ENCODE measurements at regions not wholly inside any gene's neighbourhood (a gene's known extent, or its start where the extent isn't known, plus 50 kb on each side); places are given as distances from the start of the nearest gene placed in this dataset.

GRCh38 chr20:19025430-19026120 lies 186.9 kb upstream of the SLC24A3 start:
- WGBS, 4 donors: 75 to 96% (median 81%) methylated on average over 3 to 5 of the region's 5 CpGs
- intact Hi-C loops (cut with DNase I): no loop called here
- no peak for DNase-seq
- Histone ChIP-seq H3K27ac (peak overlapping the region in 1 of 5 donors; percentile 22), H3K4me3 (no peak overlapping the region), H3K9me3 (replicated peaks in 1 of 3) (no peaks in the 10 kb centered on the region), H3K27me3 (no peaks in the 10 kb centered on the region), H3K4me1 (replicated peaks in 1 of 2) (peaks cover 0 to 13% of the 10 kb centered on the region in 2 donors), H3K36me3 (replicated peaks in 1 of 2) (no peaks in the 10 kb centered on the region)
- TF ChIP-seq CTCF (IDR thresholded peaks at IDR 0.05) (no peak), POLR2A (IDR thresholded peaks at IDR 0.05) (no peak)

GRCh38 chr20:19026121-19026878 lies 186.1 kb upstream of the SLC24A3 start:
- Histone ChIP-seq H3K4me1 (replicated peaks in 1 of 2) (peaks cover 0 to 13% of the 10 kb centered on the region in 2 donors), H3K27me3 (no peaks in the 10 kb centered on the region), H3K4me3 (no peak overlapping the region), H3K36me3 (replicated peaks in 1 of 2) (no peaks in the 10 kb centered on the region), H3K9me3 (replicated peaks in 1 of 3) (no peaks in the 10 kb centered on the region), H3K27ac (peak overlapping the region in 2 of 5 donors; percentile 17 to 49)
- peak in 5 of 7 donors; percentile 51 to 79 (median 65) for DNase-seq
- TF ChIP-seq POLR2A (IDR thresholded peaks at IDR 0.05) (no peak), CTCF (IDR thresholded peaks at IDR 0.05) (no peak)
- intact Hi-C loops (cut with DNase I): no loop called here
- 55 to 61% (median 57%) methylated on average over 10 to 13 of the region's 13 CpGs for WGBS, 4 donors

GRCh38 chr20:19026901-19027644 lies 185.4 kb upstream of the SLC24A3 start:
- 75 to 80% (median 79%) methylated on average over 2 to 11 of the region's 11 CpGs for WGBS, 4 donors
- Histone ChIP-seq H3K27me3 (no peaks in the 10 kb centered on the region), H3K27ac (no peak overlapping the region), H3K9me3 (replicated peaks in 1 of 3) (no peaks in the 10 kb centered on the region), H3K4me3 (no peak overlapping the region), H3K4me1 (replicated peaks in 1 of 2) (peaks cover 0 to 13% of the 10 kb centered on the region in 2 donors), H3K36me3 (replicated peaks in 1 of 2) (no peaks in the 10 kb centered on the region)
- TF ChIP-seq CTCF (IDR thresholded peaks at IDR 0.05) (no peak), POLR2A (IDR thresholded peaks at IDR 0.05) (no peak)
- intact Hi-C loops (cut with DNase I): no loop called here
- no peak for DNase-seq

GRCh38 chr20:19027971-19028370 lies 184.5 kb upstream of the SLC24A3 start:
- WGBS, 4 donors: 83 to 89% (median 87%) methylated on average over 9 of the region's 9 CpGs
- H3K27me3 ChIP-seq: no peaks in the 10 kb centered on the region
- no peaks in the 10 kb centered on the region for H3K9me3 ChIP-seq (replicated peaks in 1 of 3)
- TF ChIP-seq POLR2A (IDR thresholded peaks at IDR 0.05) (no peak), CTCF (IDR thresholded peaks at IDR 0.05) (no peak)
- no peak overlapping the region for H3K27ac ChIP-seq
- no peak overlapping the region for H3K4me3 ChIP-seq
- intact Hi-C loops (cut with DNase I): no loop called here
- peaks cover 0 to 13% of the 10 kb centered on the region in 2 donors for H3K4me1 ChIP-seq (replicated peaks in 1 of 2)
- no peak for DNase-seq
- H3K36me3 ChIP-seq (replicated peaks in 1 of 2): no peaks in the 10 kb centered on the region

Measured in adrenal gland (tissue), 9 donors.